Fibroblast of lung (primary cell): ENCODE measurements at regions not wholly inside any gene's neighbourhood (a gene's known extent, or its start where the extent isn't known, plus 50 kb on each side); places are given as distances from the start of the nearest gene placed in this dataset.

ENCODE experiments used
- DNase-seq, 2 donors: peaks; one replicate each; pipeline versions ENCODE4 v3.0.0 to v3.0.0-alpha.2; 2010; ENCODE audit warnings: low read depth in 2 of 2
- H2AFZ ChIP-seq: 2 replicates; pipeline ENCODE4 v1.5.1; 2012; ENCODE audit warnings: low read length, control low read depth, inconsistent platforms
- H3K27ac ChIP-seq: 2 replicates; pipeline ENCODE4 v1.5.1; 2011; ENCODE audit warnings: low read length, control low read depth; ENCODE audit not compliant: insufficient read depth
- H3K27me3 ChIP-seq: 2 replicates; pipeline ENCODE4 v1.5.1; 2011; ENCODE audit warnings: mild to moderate bottlenecking, low read length; ENCODE audit not compliant: control insufficient read depth, insufficient read depth
- H3K36me3 ChIP-seq: 2 replicates; pipeline ENCODE4 v1.5.1; 2011; ENCODE audit warnings: low read length; ENCODE audit not compliant: control insufficient read depth, insufficient read depth
- H3K4me1 ChIP-seq: 2 replicates; pipeline ENCODE4 v1.5.1; 2011; ENCODE audit warnings: low read length; ENCODE audit not compliant: control insufficient read depth, insufficient read depth; ENCODE audit errors: extremely low read depth
- H3K4me2 ChIP-seq: 2 replicates; pipeline ENCODE4 v1.5.1; 2011; ENCODE audit warnings: low read length, control low read depth; ENCODE audit not compliant: insufficient read depth; ENCODE audit errors: extremely low read depth
- H3K4me3 ChIP-seq, 4 experiments: fragments of 200-600 bp in 1 of 4; sonication (generic) in 1 of 4; replicated peaks in 1 of 4; 2 replicates each; pipeline ENCODE4 v1.5.1; 2011 to 2016; ENCODE audit warnings: low read length in 4 of 4, low read depth in 3 of 4, mild to moderate bottlenecking in 3 of 4, control low read depth in 2 of 4, inconsistent platforms in 1 of 4, mixed read lengths in 1 of 4; ENCODE audit not compliant: insufficient read depth in 1 of 4; ENCODE audit errors: control extremely low read depth in 1 of 4
- H3K79me2 ChIP-seq: 2 replicates; pipeline ENCODE4 v1.5.1; 2012; ENCODE audit warnings: mild to moderate bottlenecking, low read length, inconsistent platforms; ENCODE audit not compliant: control insufficient read depth, insufficient read depth
- H3K9ac ChIP-seq: 2 replicates; pipeline ENCODE4 v1.5.1; 2011; ENCODE audit warnings: mild to moderate bottlenecking, low read length, control low read depth; ENCODE audit not compliant: insufficient read depth
- H3K9me3 ChIP-seq: 2 replicates; pipeline ENCODE4 v1.5.1; 2012; ENCODE audit warnings: low read depth, low read length; ENCODE audit not compliant: control insufficient read depth, insufficient read depth
- H4K20me1 ChIP-seq: 2 replicates; pipeline ENCODE4 v1.5.1; 2011; ENCODE audit warnings: low read length; ENCODE audit not compliant: control insufficient read depth, insufficient read depth; ENCODE audit errors: extremely low read depth
- CTCF ChIP-seq, 2 donors: IDR thresholded peaks in 1 of 2; conservative IDR thresholded peaks in 1 of 2; 1 replicate in 1 of 2; 2 replicates in 1 of 2; pipeline ENCODE4 v1.5.1; 2011 to 2012; ENCODE audit warnings: low read length in 2 of 2, control low read depth in 1 of 2, inconsistent platforms in 1 of 2, low read depth in 1 of 2, mild to moderate bottlenecking in 1 of 2
- EZH2 ChIP-seq: IDR thresholded peaks from 2 replicates; pipeline ENCODE4 v1.5.1; 2012; ENCODE audit warnings: low read length, control low read depth, mild to moderate bottlenecking; ENCODE audit errors: missing control alignments

- no peaks in the 10 kb centered on the region for H3K27me3 ChIP-seq
- H3K79me2 ChIP-seq: no peaks in the 10 kb centered on the region
- H4K20me1 ChIP-seq: no peaks in the 10 kb centered on the region
- H3K4me1 ChIP-seq: no peaks in the 10 kb centered on the region
- no peak overlapping the region for H3K4me3 ChIP-seq
- TF ChIP-seq CTCF (conservative IDR thresholded peaks at IDR 0.05 in 1 of 2, IDR thresholded peaks at IDR 0.05 in 1 of 2; ENCODE audit: low read depth in 1 of 2, low read length in 2 of 2) (no peak), EZH2 (no peak)
- no peak overlapping the region for H2AFZ ChIP-seq
- no peak overlapping the region for H3K27ac ChIP-seq
- H3K9ac ChIP-seq: no peak overlapping the region
- H3K4me2 ChIP-seq: no peak overlapping the region
- no peaks in the 10 kb centered on the region for H3K36me3 ChIP-seq
- H3K9me3 ChIP-seq: no peaks in the 10 kb centered on the region
- no peak for DNase-seq
Observed at GRCh38 chr1:209262631-209263030, 320.9 kb upstream of the CAMK1G start.

- Histone ChIP-seq H3K27me3 (no peaks in the 10 kb centered on the region), H3K4me1 (no peaks in the 10 kb centered on the region), H3K9me3 (no peaks in the 10 kb centered on the region), H3K36me3 (no peaks in the 10 kb centered on the region), H3K9ac (no peak overlapping the region), H3K4me3 (no peak overlapping the region), H3K27ac (no peak overlapping the region), H2AFZ (no peak overlapping the region), H4K20me1 (no peaks in the 10 kb centered on the region), H3K79me2 (no peaks in the 10 kb centered on the region), H3K4me2 (no peak overlapping the region)
- no peak for TF ChIP-seq CTCF (conservative IDR thresholded peaks at IDR 0.05 in 1 of 2, IDR thresholded peaks at IDR 0.05 in 1 of 2; ENCODE audit: low read depth in 1 of 2, low read length in 2 of 2)
- no peak for TF ChIP-seq EZH2
- DNase-seq: no peak
Observed at GRCh38 chr1:209265301-209265700, 318.2 kb upstream of the CAMK1G start.

- DNase-seq: peak; percentile 32 to 45
- H4K20me1 ChIP-seq: no peaks in the 10 kb centered on the region
- no peak overlapping the region for H3K9ac ChIP-seq
- no peaks in the 10 kb centered on the region for H3K9me3 ChIP-seq
- H3K27ac ChIP-seq: no peak overlapping the region
- no peak for TF ChIP-seq CTCF (conservative IDR thresholded peaks at IDR 0.05 in 1 of 2, IDR thresholded peaks at IDR 0.05 in 1 of 2; ENCODE audit: low read depth in 1 of 2, low read length in 2 of 2)
- TF ChIP-seq EZH2: no peak
- H3K4me1 ChIP-seq: no peaks in the 10 kb centered on the region
- H3K36me3 ChIP-seq: no peaks in the 10 kb centered on the region
- H3K27me3 ChIP-seq: no peaks in the 10 kb centered on the region
- H2AFZ ChIP-seq: no peak overlapping the region
- H3K4me2 ChIP-seq: no peak overlapping the region
- H3K4me3 ChIP-seq: no peak overlapping the region
- H3K79me2 ChIP-seq: no peaks in the 10 kb centered on the region
Observed at GRCh38 chr1:209266590-209267205, 316.8 kb upstream of the CAMK1G start.
